ENCODE measurements at regions not wholly inside any gene's neighbourhood (a gene's known extent, or its start where the extent isn't known, plus 50 kb on each side); places are given as distances from the start of the nearest gene placed in this dataset.

- TF ChIP-seq CTCF (IDR thresholded peaks at IDR 0.05; ENCODE audit: borderline replicate concordance, extremely low read depth, low read length, poor library complexity, severe bottlenecking) (no peak), EZH2 (IDR thresholded peaks at IDR 0.05; ENCODE audit: borderline replicate concordance, low read depth, low read length, severe bottlenecking) (no peak)
Measured at GRCh38 chr14:84819528-84819927, 710.4 kb upstream of the FLRT2 start.

Measured in DND-41 (cell line).